ENCODE measurements at regions not wholly inside any gene's neighbourhood (a gene's known extent, or its start where the extent isn't known, plus 50 kb on each side); places are given as distances from the start of the nearest gene placed in this dataset.
"Not testable (repeated sequence)": the region's sequence is repeated elsewhere in the genome, so short reads cannot be mapped to it uniquely, and the experiment has no call there.

- DNase-seq (ENCODE audit: low read depth, low spot score), result not testable (repeated sequence)
Measured at GRCh38 chr11:122401581-122401980, 253.9 kb upstream of the UBASH3B start.

GRCh38 chr11:122399375-122399774, 256.1 kb upstream of the UBASH3B start:
- no peak for DNase-seq (ENCODE audit: low read depth, low spot score)

- no peak for DNase-seq (ENCODE audit: low read depth, low spot score)
Measured at GRCh38 chr11:122398851-122399250, 256.7 kb upstream of the UBASH3B start.

GRCh38 chr11:122398167-122398566, 257.4 kb upstream of the UBASH3B start:
- DNase-seq (ENCODE audit: low read depth, low spot score), result no peak

- no peak for DNase-seq (ENCODE audit: low read depth, low spot score)
Measured at GRCh38 chr11:122395282-122395681, 260.2 kb upstream of the UBASH3B start.

- no peak for DNase-seq (ENCODE audit: low read depth, low spot score)
Measured at GRCh38 chr11:122394313-122394712, 261.2 kb upstream of the UBASH3B start.

- no peak for DNase-seq (ENCODE audit: low read depth, low spot score)
Measured at GRCh38 chr11:122393209-122393860, 262.2 kb upstream of the UBASH3B start.

- no peak for DNase-seq (ENCODE audit: low read depth, low spot score)
Measured at GRCh38 chr11:122392508-122392907, 263.0 kb upstream of the UBASH3B start.

GRCh38 chr11:122391049-122391448, 264.5 kb upstream of the UBASH3B start:
- DNase-seq (ENCODE audit: low read depth, low spot score), result no peak

GRCh38 chr11:122383186-122383585, 267.2 kb upstream of the BLID start:
- DNase-seq (ENCODE audit: low read depth, low spot score), result no peak

GRCh38 chr11:122375687-122376399, 259.8 kb upstream of the BLID start:
- DNase-seq (ENCODE audit: low read depth, low spot score), result no peak

- no peak for DNase-seq (ENCODE audit: low read depth, low spot score)
Measured at GRCh38 chr11:122368796-122369195, 252.8 kb upstream of the BLID start.

GRCh38 chr11:122367809-122368231, 251.8 kb upstream of the BLID start:
- DNase-seq (ENCODE audit: low read depth, low spot score), result no peak

GRCh38 chr11:122365610-122366360, 249.8 kb upstream of the BLID start:
- no peak for DNase-seq (ENCODE audit: low read depth, low spot score)

- DNase-seq (ENCODE audit: low read depth, low spot score), result no peak
Measured at GRCh38 chr11:122363296-122363695, 247.3 kb upstream of the BLID start.

- no peak for DNase-seq (ENCODE audit: low read depth, low spot score)
Measured at GRCh38 chr11:122362381-122362780, 246.4 kb upstream of the BLID start.

- no peak for DNase-seq (ENCODE audit: low read depth, low spot score)
Measured at GRCh38 chr11:122360875-122361274, 244.9 kb upstream of the BLID start.

- DNase-seq (ENCODE audit: low read depth, low spot score), result no peak
Measured at GRCh38 chr11:122359081-122359571, 243.1 kb upstream of the BLID start.

- DNase-seq (ENCODE audit: low read depth, low spot score), result no peak
Measured at GRCh38 chr11:122358292-122358691, 242.3 kb upstream of the BLID start.

- DNase-seq (ENCODE audit: low read depth, low spot score), result no peak
Measured at GRCh38 chr11:122355968-122356367, 240.0 kb upstream of the BLID start.

- no peak for DNase-seq (ENCODE audit: low read depth, low spot score)
Measured at GRCh38 chr11:122354025-122354697, 238.1 kb upstream of the BLID start.

- DNase-seq (ENCODE audit: low read depth, low spot score), result no peak
Measured at GRCh38 chr11:122353561-122353960, 237.5 kb upstream of the BLID start.

Measured in ELF-1 (cell line).